DND-41 (cell line): ENCODE measurements at regions not wholly inside any gene's neighbourhood (a gene's known extent, or its start where the extent isn't known, plus 50 kb on each side); places are given as distances from the start of the nearest gene placed in this dataset.

Experiments used
- ATAC-seq: fragments of 200-7000 bp; cut with Tn5 transposase; 3 replicates; pipeline ENCODE4 v1.9.1; 2021; ENCODE audit warnings: low read depth; ENCODE audit not compliant: insufficient read depth
- DNase-seq: peaks from one replicate; pipeline ENCODE4 v3.0.0-alpha.2; 2020
- H2AFZ ChIP-seq: 2 replicates; pipeline ENCODE4 v1.6.0; 2012; ENCODE audit warnings: low read depth, low read length
- H3K27ac ChIP-seq: 2 replicates; pipeline ENCODE4 v1.5.1; 2012; ENCODE audit warnings: low read length, inconsistent platforms
- H3K27me3 ChIP-seq: fragments of 200-600 bp; sonication (generic); 2 replicates; pipeline ENCODE4 v1.6.0; 2012; ENCODE audit warnings: low read length, mild to moderate bottlenecking, inconsistent platforms; ENCODE audit not compliant: insufficient read depth, poor library complexity
- H3K36me3 ChIP-seq: 2 replicates; pipeline ENCODE4 v1.5.1; 2012; ENCODE audit warnings: low read length, inconsistent platforms; ENCODE audit not compliant: insufficient read depth
- H3K4me1 ChIP-seq: 2 replicates; pipeline ENCODE4 v1.5.1; 2012; ENCODE audit warnings: mild to moderate bottlenecking, low read length; ENCODE audit not compliant: insufficient read depth
- H3K4me2 ChIP-seq: 2 replicates; pipeline ENCODE4 v1.6.0; 2012; ENCODE audit warnings: mild to moderate bottlenecking, moderate library complexity, low read length, inconsistent platforms; ENCODE audit not compliant: insufficient read depth
- H3K4me3 ChIP-seq, 2 experiments: fragments of 200-600 bp in 1 of 2; shearing (Covaris generic) in 1 of 2; 2 replicates each; pipeline ENCODE4 v1.5.1; 2012 to 2016; ENCODE audit warnings: inconsistent platforms in 2 of 2, low read length in 2 of 2, mild to moderate bottlenecking in 2 of 2, low read depth in 1 of 2, moderate library complexity in 1 of 2
- H3K79me2 ChIP-seq: 2 replicates; pipeline ENCODE4 v1.6.0; 2012; ENCODE audit warnings: low read length, inconsistent platforms; ENCODE audit not compliant: insufficient read depth
- H3K9ac ChIP-seq: 2 replicates; pipeline ENCODE4 v1.6.0; 2012; ENCODE audit warnings: low read depth, mild to moderate bottlenecking, inconsistent platforms, low read length, moderate library complexity
- H3K9me3 ChIP-seq: 2 replicates; pipeline ENCODE4 v1.5.1; 2012; ENCODE audit warnings: low read length, moderate library complexity, mild to moderate bottlenecking, inconsistent platforms; ENCODE audit not compliant: insufficient read depth, severe bottlenecking
- H4K20me1 ChIP-seq: 2 replicates; pipeline ENCODE4 v1.6.0; 2012; ENCODE audit warnings: low read length; ENCODE audit not compliant: insufficient read depth
- EZH2 ChIP-seq: IDR thresholded peaks from 3 replicates; pipeline ENCODE4 v1.6.1; 2012; ENCODE audit warnings: borderline replicate concordance, low read depth, mild to moderate bottlenecking, moderate library complexity, low read length, inconsistent platforms; ENCODE audit not compliant: severe bottlenecking
- TF ChIP-seq, protein P1 (sequence below): IDR thresholded peaks from 2 replicates; pipeline ENCODE4 v1.5.1; 2012; ENCODE audit warnings: borderline replicate concordance, low read length, moderate library complexity, mild to moderate bottlenecking; ENCODE audit not compliant: poor library complexity, severe bottlenecking; ENCODE audit errors: extremely low read depth

DNA sequence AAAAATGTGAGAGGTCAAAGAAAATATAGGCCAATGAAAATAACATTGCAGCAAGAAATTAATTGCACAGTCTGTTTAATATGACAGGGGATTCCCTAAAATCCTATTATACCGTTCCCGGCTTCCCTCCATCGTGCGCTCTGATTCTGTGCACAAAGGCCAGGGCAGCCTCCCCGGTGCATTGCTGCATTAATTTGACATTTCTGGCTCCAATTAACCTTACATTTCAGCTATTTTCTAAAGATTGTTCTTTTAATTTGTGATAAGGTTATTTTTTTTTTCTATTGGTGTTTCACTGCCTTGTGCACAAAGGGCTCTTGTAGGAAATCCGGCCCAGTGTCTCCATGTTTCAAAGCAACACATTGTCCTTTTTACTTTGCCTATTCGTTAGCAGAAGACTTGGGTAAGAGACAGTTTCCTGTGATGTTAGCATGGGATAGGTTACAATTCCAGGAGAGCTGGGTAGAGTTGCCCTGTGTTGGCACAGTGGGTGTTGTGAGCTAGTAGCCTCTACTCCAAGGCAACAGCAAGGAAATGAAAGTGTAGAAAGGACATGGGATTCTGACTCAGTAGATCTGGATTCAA lies 257.3 kb upstream of the IGF1R start:
- peaks cover 14% of the 10 kb centered on the region for H3K27me3 ChIP-seq
- H3K9me3 ChIP-seq, result no peaks in the 10 kb centered on the region
- H3K9ac ChIP-seq, result no peak overlapping the region
- TF ChIP-seq, protein P1, sequence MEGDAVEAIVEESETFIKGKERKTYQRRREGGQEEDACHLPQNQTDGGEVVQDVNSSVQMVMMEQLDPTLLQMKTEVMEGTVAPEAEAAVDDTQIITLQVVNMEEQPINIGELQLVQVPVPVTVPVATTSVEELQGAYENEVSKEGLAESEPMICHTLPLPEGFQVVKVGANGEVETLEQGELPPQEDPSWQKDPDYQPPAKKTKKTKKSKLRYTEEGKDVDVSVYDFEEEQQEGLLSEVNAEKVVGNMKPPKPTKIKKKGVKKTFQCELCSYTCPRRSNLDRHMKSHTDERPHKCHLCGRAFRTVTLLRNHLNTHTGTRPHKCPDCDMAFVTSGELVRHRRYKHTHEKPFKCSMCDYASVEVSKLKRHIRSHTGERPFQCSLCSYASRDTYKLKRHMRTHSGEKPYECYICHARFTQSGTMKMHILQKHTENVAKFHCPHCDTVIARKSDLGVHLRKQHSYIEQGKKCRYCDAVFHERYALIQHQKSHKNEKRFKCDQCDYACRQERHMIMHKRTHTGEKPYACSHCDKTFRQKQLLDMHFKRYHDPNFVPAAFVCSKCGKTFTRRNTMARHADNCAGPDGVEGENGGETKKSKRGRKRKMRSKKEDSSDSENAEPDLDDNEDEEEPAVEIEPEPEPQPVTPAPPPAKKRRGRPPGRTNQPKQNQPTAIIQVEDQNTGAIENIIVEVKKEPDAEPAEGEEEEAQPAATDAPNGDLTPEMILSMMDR, result no peak
- TF ChIP-seq EZH2, result no peak
- no peaks in the 10 kb centered on the region for H3K36me3 ChIP-seq
- ATAC-seq (no peak), DNase-seq (no peak)
- no peaks in the 10 kb centered on the region for H3K4me1 ChIP-seq
- no peaks in the 10 kb centered on the region for H4K20me1 ChIP-seq
- H3K27ac ChIP-seq, result no peak overlapping the region
- H3K79me2 ChIP-seq, result no peaks in the 10 kb centered on the region
- no peak overlapping the region for H3K4me2 ChIP-seq
- H3K4me3 ChIP-seq, result no peak overlapping the region
- no peak overlapping the region for H2AFZ ChIP-seq

DNA sequence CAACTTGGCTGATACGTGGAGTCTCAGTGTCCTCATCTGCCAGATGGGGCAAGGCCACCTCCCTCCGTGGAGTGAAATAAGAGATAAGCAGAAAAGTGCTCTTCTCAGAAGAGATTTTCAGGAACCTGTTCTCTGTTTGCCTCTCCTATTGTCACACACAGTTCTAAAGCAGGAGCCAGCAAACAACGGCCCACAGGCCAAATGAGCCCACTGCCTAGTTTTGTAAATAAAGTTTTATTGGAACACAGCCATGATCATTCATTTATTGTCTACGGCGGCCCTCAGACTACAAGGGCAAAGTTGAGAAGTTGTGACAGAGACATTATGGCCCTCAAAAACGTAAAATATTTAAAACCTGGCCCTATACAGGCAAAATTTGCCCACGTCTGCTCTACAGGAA lies 256.8 kb upstream of the IGF1R start:
- Histone ChIP-seq H3K9me3 (no peaks in the 10 kb centered on the region), H4K20me1 (no peaks in the 10 kb centered on the region), H3K79me2 (no peaks in the 10 kb centered on the region), H3K27ac (no peak overlapping the region), H3K4me1 (no peaks in the 10 kb centered on the region), H3K36me3 (no peaks in the 10 kb centered on the region), H3K9ac (no peak overlapping the region), H3K27me3 (peaks cover 8% of the 10 kb centered on the region), H3K4me2 (no peak overlapping the region), H2AFZ (no peak overlapping the region), H3K4me3 (no peak overlapping the region)
- TF ChIP-seq, protein P1, result no peak
- no peak for TF ChIP-seq EZH2
- DNase-seq, result no peak
- no peak for ATAC-seq

DNA sequence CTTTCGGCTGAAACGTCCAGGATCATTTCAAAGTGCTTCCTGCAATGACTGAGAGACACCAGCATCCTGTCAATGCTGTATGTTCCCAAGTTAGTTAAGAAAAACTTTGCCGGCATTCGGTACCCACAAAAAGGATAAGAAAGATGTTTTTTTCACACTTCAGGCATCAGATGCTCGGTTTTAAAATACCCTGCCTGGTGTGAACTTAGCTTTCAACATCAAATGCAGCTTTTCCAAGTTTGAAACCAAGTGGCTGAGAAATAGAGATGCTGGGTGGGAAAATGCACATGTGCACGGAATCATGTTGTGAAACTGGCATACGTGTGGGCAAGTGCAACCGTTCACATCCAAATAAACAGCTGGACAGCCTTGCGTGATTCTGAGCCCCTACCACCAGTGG lies 254.9 kb upstream of the IGF1R start:
- H3K9me3 ChIP-seq, result no peaks in the 10 kb centered on the region
- H3K4me3 ChIP-seq, result no peak overlapping the region
- no peaks in the 10 kb centered on the region for H3K4me1 ChIP-seq
- no peaks in the 10 kb centered on the region for H4K20me1 ChIP-seq
- ATAC-seq, result no peak
- no peak overlapping the region for H3K27ac ChIP-seq
- H3K27me3 ChIP-seq, result peaks cover 10% of the 10 kb centered on the region
- no peak overlapping the region for H3K9ac ChIP-seq
- no peak for DNase-seq
- H3K36me3 ChIP-seq, result no peaks in the 10 kb centered on the region
- no peaks in the 10 kb centered on the region for H3K79me2 ChIP-seq
- no peak overlapping the region for H2AFZ ChIP-seq
- TF ChIP-seq, protein P1, result no peak
- TF ChIP-seq EZH2, result no peak
- no peak overlapping the region for H3K4me2 ChIP-seq

DNA sequence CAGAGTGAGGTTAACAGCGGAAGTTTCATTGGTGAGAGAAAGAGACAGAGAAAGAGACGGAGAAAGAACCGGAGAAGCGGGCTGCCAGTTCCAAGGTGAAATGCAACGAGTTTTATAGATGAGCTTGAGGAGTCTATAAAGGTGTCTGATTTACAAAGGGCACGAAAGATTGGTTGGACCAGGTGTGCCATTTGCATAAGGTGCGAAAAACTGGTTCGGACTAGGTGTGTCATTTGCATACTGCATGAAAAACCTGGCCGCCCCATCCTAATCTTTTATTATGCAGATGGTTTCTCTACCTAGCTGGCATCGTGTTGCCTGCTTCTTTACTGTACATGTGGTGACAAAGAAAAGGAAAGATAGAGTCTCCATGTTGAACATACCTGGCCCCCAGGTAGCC lies 253.8 kb upstream of the IGF1R start:
- TF ChIP-seq, protein P1, result no peak
- no peak for TF ChIP-seq EZH2
- Histone ChIP-seq H3K79me2 (no peaks in the 10 kb centered on the region), H3K36me3 (no peaks in the 10 kb centered on the region), H4K20me1 (no peaks in the 10 kb centered on the region), H3K4me2 (no peak overlapping the region), H2AFZ (no peak overlapping the region), H3K27me3 (peaks cover 14% of the 10 kb centered on the region), H3K9ac (no peak overlapping the region), H3K4me3 (no peak overlapping the region), H3K9me3 (no peaks in the 10 kb centered on the region), H3K27ac (no peak overlapping the region), H3K4me1 (no peaks in the 10 kb centered on the region)
- ATAC-seq, result no peak
- no peak for DNase-seq
